SK-MEL-5 (cell line): ENCODE measurements at regions not wholly inside any gene's neighbourhood (a gene's known extent, or its start where the extent isn't known, plus 50 kb on each side); places are given as distances from the start of the nearest gene placed in this dataset.
"Not testable (repeated sequence)": the region's sequence is repeated elsewhere in the genome, so short reads cannot be mapped to it uniquely, and the experiment has no call there.

ENCODE experiments used
- DNase-seq: peaks from one replicate; pipeline ENCODE4 v3.0.0-alpha.2; 2016; ENCODE audit warnings: low read depth, low spot score
- in situ Hi-C: cut with HindIII; loops from 2 replicates; pipeline ENCODE4 v1.10.0; 2016; ENCODE audit warnings: low sequenced_read_pairs, high pct_unique_total_duplicates, low pct_unique_long_range_greater_than_20kb

- in situ Hi-C loops = no loop called here
- no peak for DNase-seq
Observed at GRCh38 chr13:61247149-61247936, 168.3 kb downstream of the PCDH20 start.

GRCh38 chr13:61246351-61246750, 169.3 kb downstream of the PCDH20 start:
- DNase-seq = no peak
- in situ Hi-C loops = no loop called here

DNA sequence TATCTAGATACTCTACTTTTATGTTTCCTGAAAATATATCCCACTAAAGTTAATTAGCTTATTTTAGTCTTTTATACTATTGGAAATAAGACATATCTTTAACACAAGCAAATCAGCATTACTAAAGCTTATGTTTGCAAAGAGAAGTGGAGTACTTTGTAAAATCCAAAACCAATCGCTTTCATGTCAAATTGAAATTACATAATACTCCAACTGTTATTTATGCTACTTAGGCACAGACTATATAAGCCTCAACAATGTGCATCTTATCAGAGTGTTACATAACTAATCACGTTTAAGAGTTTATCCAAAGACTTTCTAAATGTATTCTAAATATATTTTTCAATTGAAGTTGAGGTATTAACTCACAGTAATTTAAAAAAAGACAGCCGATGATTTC, 200.0 kb downstream of the PCDH20 start:
- in situ Hi-C loops = no loop called here
- DNase-seq = no peak

DNA sequence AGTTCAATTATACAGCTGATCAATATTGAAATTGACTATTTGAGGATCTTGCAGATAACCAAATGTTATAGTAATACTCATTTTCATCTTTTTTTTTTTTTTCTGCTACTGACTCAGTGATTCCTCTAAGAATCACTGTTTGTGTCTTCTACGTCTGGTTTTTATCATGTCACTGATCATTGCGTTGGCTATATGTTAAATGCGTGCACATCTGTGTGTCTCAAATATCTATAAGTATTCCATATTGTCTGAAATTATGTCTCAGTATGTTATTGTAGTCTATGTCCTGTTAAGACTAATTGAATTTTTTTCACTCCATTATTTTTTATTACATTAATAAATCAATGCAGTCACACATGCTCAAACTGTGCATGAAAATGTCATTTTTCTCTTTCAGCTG, 200.5 kb downstream of the PCDH20 start:
- no peak for DNase-seq
- in situ Hi-C loops = no loop called here

DNA sequence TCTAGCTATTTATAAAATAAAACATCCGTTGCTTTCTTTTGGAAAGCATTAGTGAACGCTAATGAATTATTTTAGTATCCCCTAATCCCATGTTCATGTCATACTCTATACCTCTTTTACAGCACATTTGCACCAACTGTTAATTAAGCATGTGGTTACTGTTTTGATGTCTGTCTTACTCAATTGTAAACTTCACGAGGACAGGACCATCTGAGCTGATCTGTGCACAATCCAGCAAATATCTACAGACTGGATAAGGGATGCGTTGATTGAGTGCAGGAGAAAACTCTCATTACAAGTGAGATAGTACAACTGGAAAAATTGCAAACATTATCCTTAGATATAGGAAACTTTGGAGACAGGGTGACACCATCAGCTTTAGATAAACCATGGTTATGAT, 201.1 kb downstream of the PCDH20 start:
- in situ Hi-C loops = no loop called here
- DNase-seq = no peak

DNA sequence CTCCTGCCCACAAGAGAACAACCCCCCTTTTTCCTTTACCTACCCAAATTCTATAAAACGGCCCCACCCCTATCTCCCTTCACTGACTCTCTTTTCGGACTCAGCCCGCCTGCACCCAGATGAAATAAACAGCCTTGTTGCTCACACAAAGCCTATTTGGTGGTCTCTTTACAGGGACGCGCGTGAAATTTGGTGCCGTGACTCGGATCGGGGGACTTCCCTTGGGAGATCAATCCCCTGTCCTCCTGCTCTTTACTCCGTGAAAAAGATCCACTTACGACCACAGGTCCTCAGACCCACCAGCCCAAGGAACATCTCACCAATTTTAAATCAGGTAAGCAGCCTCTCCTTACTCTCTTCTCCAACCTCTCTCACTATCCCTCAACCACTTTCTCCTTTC, 209.8 kb downstream of the PCDH20 start:
- in situ Hi-C loops, DNase-seq: not testable (repeated sequence)

DNA sequence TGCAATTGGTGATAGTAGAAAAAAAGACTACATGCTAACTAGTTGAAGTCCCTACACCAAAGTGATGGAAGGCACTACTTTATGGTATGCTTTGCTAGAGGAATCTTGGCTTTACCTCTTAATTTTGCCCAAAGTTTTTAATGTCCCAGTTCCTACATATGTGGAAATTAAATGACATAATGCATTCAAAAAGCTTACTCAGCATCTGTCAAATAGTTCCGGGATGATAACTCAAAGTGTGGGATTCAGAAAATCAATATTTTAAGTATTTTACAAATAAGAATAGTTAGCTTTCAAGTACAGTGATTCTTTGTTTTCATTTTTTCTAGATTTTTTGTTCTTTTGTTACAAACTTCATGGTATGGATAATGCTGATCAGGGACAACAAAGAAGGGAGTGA, 211.6 kb downstream of the PCDH20 start:
- DNase-seq = no peak

DNA sequence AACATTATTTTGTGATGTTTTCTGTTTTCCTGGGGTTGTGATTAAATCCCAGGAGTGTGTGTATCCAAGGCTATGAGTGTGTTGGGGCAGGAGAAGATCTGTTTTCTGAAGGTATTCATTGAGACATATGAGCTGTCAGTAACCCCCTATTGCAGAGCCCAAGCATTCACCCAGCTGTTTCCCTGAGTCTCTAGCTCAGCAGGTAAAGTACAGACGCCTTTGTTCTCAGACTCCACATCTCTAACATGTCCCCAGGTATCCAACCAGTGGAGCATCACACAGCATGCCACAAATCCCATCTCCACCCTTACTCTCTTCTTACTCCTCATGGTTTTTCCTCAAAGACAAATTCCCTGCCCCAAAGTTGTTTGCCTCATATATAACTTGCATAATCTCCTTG, 213.6 kb downstream of the PCDH20 start:
- no peak for DNase-seq
- in situ Hi-C loops = no loop called here

More for the DNA sequence above, 211.6 kb downstream of the PCDH20 start:
- in situ Hi-C loops = no loop called here

DNA sequence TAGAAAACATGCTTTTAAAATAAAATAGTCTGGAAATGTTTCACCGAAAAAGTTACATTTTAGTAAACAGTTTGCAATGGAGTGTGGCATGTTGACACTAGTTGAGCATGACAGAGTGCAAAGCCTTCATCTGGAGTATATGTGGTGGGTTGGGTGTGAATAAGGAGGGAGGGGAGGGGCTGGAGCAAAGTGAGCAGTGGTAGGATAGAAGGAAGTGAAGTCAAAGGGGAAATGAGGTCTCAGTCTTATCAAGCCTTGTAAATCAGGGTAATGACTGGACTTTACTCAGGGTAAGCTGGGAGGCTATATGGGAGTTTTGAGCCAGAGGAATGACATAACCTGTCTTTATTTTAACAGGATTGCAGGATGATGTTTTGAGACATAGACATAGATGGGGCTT, 222.8 kb downstream of the PCDH20 start:
- DNase-seq = no peak
- in situ Hi-C loops = no loop called here

- no peak for DNase-seq
- in situ Hi-C loops = no loop called here
Observed at GRCh38 chr13:61188057-61188456, 227.6 kb downstream of the PCDH20 start.

DNA sequence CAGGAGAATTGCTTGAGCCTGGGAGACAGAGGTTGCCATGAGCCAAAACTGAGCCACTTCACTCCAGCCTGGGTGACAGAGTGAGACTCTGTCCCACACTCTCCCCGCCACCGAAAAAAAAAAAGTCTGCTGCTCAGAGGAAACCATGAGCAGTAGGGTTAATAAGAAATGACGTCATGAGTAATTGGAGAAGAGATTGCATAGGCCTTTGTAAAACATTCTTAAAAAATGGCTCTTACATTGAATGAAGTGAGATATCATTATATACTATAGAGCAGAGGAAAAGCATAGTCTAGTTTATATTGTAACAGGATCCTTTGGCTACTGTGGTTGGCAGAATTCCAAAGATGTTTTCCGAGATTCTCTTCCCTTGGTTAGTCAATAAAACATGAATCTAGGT, 228.2 kb downstream of the PCDH20 start:
- in situ Hi-C loops = no loop called here
- no peak for DNase-seq

DNA sequence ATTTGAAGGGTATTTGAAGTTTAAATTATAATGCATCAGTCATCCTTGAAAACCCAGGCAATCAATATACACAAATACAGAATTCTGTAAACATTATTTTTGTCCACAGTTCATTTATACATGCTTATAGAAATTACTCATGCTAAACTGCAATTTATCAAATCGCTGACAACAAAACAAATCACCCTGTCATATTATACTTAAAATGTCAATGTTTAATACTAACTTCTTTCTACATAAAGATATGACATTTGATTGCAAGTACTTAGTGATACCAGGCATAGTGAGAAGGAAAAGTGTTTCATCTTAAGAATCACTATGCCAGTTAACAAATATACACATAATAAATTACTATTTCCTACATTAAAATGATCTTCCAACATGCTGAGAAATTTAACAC, 232.0 kb downstream of the PCDH20 start:
- DNase-seq = no peak
- in situ Hi-C loops = no loop called here

- DNase-seq = no peak
- in situ Hi-C loops = no loop called here
Observed at GRCh38 chr13:61180234-61180633, 235.4 kb downstream of the PCDH20 start.

DNA sequence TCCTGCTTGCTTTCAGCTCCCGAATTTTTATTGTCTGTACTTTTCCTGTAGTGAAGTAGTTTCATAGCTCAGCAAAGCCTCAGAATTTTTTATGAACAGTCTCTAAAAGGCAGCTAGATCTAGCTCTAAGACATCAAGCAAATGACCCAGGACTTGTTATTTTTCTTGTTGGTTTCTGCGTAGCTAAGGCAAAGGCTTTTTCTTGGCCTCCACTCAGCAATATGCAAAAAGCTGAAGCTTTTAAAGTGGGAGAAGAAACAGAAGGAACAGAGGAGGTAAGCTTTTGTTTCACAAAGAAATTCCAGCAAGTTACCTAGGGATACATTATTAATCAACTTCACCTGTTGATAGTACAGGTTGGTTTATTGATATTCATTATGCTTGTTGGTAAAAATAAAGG, 235.9 kb downstream of the PCDH20 start:
- in situ Hi-C loops = no loop called here
- no peak for DNase-seq

DNA sequence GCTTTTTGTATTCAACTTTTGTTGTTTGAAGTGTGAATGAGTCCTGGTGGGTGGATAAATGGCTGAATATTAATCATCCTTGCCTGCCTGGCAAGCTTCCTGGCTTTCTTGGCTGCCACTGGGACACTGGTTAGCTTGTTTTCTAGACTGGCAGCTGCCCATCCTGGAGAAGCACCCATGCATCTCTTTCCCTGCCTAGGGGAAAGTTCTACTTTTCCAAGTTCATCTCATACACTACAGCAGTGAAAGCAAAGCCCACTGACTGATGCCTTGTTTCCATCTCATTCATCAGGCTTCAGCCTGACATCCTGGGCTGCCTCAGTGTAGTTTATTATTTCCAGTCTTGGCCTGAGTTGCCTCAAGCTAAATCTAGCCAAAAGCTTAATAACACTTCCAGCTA, 244.8 kb downstream of the PCDH20 start:
- in situ Hi-C loops = no loop called here
- DNase-seq = peak; percentile 30

GRCh38 chr13:61162636-61163035, 253.0 kb downstream of the PCDH20 start:
- in situ Hi-C loops = no loop called here
- DNase-seq = no peak

GRCh38 chr13:61162106-61162505, 253.5 kb downstream of the PCDH20 start:
- no peak for DNase-seq
- in situ Hi-C loops = no loop called here

DNA sequence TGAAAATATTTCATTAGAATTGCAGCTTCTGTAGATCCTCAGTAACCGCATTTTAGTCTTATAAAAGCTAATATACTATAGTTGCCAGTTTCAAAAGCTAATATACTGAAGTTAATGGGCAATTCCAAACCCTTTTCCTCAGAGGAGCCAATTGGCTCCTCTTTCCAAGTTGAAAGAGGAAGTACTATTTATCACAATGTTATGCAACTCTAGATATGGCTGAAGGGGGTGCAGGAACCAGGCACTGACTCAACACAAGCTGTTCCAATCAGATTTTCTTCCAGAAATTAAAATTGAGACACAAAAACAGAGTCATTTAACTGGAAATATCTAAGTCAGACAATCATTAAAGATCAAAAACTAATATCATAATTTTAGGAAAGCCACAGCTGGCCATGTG, 258.9 kb downstream of the PCDH20 start:
- in situ Hi-C loops = no loop called here
- DNase-seq = no peak

- in situ Hi-C loops = no loop called here
Observed at GRCh38 chr13:61151062-61151461, 264.6 kb downstream of the PCDH20 start.

GRCh38 chr13:61149331-61149730, 266.3 kb downstream of the PCDH20 start:
- no peak for DNase-seq
- in situ Hi-C loops = no loop called here

More at GRCh38 chr13:61151062-61151461, 264.6 kb downstream of the PCDH20 start:
- no peak for DNase-seq
